Liver (tissue), 8 donors: ENCODE measurements at regions not wholly inside any gene's neighbourhood (a gene's known extent, or its start where the extent isn't known, plus 50 kb on each side); places are given as distances from the start of the nearest gene placed in this dataset.

Source experiments
- DNase-seq: peaks from one replicate; pipeline ENCODE4 v3.0.0-alpha.2; 2017; ENCODE audit warnings: low spot score
- H3K27ac ChIP-seq, 2 donors: one replicate each; pipeline ENCODE4 v1.7.0; 2013; ENCODE audit warnings: inconsistent platforms in 2 of 2, low read length in 2 of 2, control low read depth in 1 of 2, low read depth in 1 of 2, mild to moderate bottlenecking in 1 of 2
- H3K27me3 ChIP-seq, 4 donors: one replicate each; pipeline versions ENCODE4 v1.6.1 to v1.7.0; 2013; ENCODE audit warnings: low read length in 3 of 4, inconsistent platforms in 1 of 4, mild to moderate bottlenecking in 1 of 4, moderate library complexity in 1 of 4; ENCODE audit not compliant: control insufficient read depth in 4 of 4, insufficient read depth in 4 of 4
- H3K36me3 ChIP-seq, 4 donors: one replicate each; pipeline versions ENCODE4 v1.6.1 to v1.7.0; 2013; ENCODE audit warnings: low read length in 3 of 4, mild to moderate bottlenecking in 3 of 4, low read depth in 1 of 4, moderate library complexity in 1 of 4; ENCODE audit not compliant: control insufficient read depth in 4 of 4, insufficient read depth in 3 of 4
- H3K4me1 ChIP-seq, 4 donors: one replicate each; pipeline versions ENCODE4 v1.6.1 to v1.7.0; 2013; ENCODE audit warnings: low read length in 3 of 4, mild to moderate bottlenecking in 3 of 4, moderate library complexity in 1 of 4; ENCODE audit not compliant: control insufficient read depth in 4 of 4, insufficient read depth in 4 of 4
- H3K4me3 ChIP-seq, 3 donors: one replicate each; pipeline versions ENCODE4 v1.6.1 to v1.7.0; 2013; ENCODE audit warnings: low read length in 3 of 3, control low read depth in 1 of 3, low read depth in 1 of 3, mild to moderate bottlenecking in 1 of 3
- H3K9ac ChIP-seq, 2 donors: one replicate each; pipeline ENCODE4 v1.7.0; 2013; ENCODE audit warnings: low read length in 2 of 2, mild to moderate bottlenecking in 2 of 2, moderate library complexity in 2 of 2, control low read depth in 1 of 2, low read depth in 1 of 2
- H3K9me3 ChIP-seq, 4 donors: one replicate each; pipeline versions ENCODE4 v1.6.1 to v1.7.0; 2013; ENCODE audit warnings: low read length in 3 of 4; ENCODE audit not compliant: control insufficient read depth in 4 of 4
- EGR1 ChIP-seq, 2 donors: IDR thresholded peaks; 2 replicates each; pipeline ENCODE4 v1.6.1; 2016 to 2018; ENCODE audit warnings: antibody characterized with exemption in 2 of 2, low read depth in 2 of 2
- FOXA1 ChIP-seq: IDR thresholded peaks from 2 replicates; pipeline ENCODE4 v1.6.1; 2016; ENCODE audit warnings: antibody characterized with exemption
- FOXA2 ChIP-seq: IDR thresholded peaks from 2 replicates; pipeline ENCODE4 v1.6.1; 2016; ENCODE audit warnings: antibody characterized with exemption
- GABPA ChIP-seq, 2 donors: IDR thresholded peaks in 1 of 2; conservative IDR thresholded peaks in 1 of 2; 2 replicates each; pipeline ENCODE4 v1.6.1; 2016; ENCODE audit warnings: antibody characterized with exemption in 2 of 2, mild to moderate bottlenecking in 1 of 2, moderate library complexity in 1 of 2
- HNF4A ChIP-seq, 2 donors: conservative IDR thresholded peaks; 2 replicates each; pipeline ENCODE4 v1.6.1; 2016; ENCODE audit warnings: antibody characterized with exemption in 2 of 2, mild to moderate bottlenecking in 2 of 2
- HNF4G ChIP-seq: IDR thresholded peaks from 2 replicates; pipeline ENCODE4 v1.6.1; 2016; ENCODE audit warnings: antibody characterized with exemption
- JUND ChIP-seq, 2 donors: IDR thresholded peaks; 2 replicates each; pipeline ENCODE4 v1.6.1; 2016; ENCODE audit warnings: antibody characterized with exemption in 2 of 2
- NR2F2 ChIP-seq: IDR thresholded peaks from 2 replicates; pipeline ENCODE4 v1.6.1; 2016; ENCODE audit warnings: antibody characterized with exemption
- RAD21 ChIP-seq, 2 donors: IDR thresholded peaks; 2 replicates each; pipeline ENCODE4 v1.6.1; 2016; ENCODE audit warnings: antibody characterized with exemption in 2 of 2, mild to moderate bottlenecking in 2 of 2
- RXRA ChIP-seq, 2 donors: IDR thresholded peaks; 2 replicates each; pipeline ENCODE4 v1.6.1; 2017 to 2018; ENCODE audit warnings: antibody characterized with exemption in 2 of 2, mild to moderate bottlenecking in 1 of 2
- SP1 ChIP-seq: IDR thresholded peaks from 2 replicates; pipeline ENCODE4 v1.6.1; 2018; ENCODE audit warnings: antibody characterized with exemption, mild to moderate bottlenecking
- TAF1 ChIP-seq: conservative IDR thresholded peaks from 2 replicates; pipeline ENCODE4 v1.6.1; 2016; ENCODE audit warnings: antibody characterized with exemption, mild to moderate bottlenecking
- YY1 ChIP-seq: IDR thresholded peaks from 2 replicates; pipeline ENCODE4 v1.6.1; 2016; ENCODE audit warnings: antibody characterized with exemption, mild to moderate bottlenecking
- WGBS: extraction: QIAGEN DNeasy Blood & Tissue Kit; methylation state at CpG from one replicate; pipeline ENCODE4 v1.1.7; 2013; 5-methylcytosine and 5-hydroxymethylcytosine counted together
- TF ChIP-seq, protein P1 (sequence below): IDR thresholded peaks from 2 replicates; pipeline ENCODE4 v1.6.1; 2016; ENCODE audit warnings: antibody characterized with exemption, mild to moderate bottlenecking
- TF ChIP-seq, protein P2 (sequence below): IDR thresholded peaks from 2 replicates; pipeline ENCODE4 v1.6.1; 2016; ENCODE audit warnings: antibody characterized with exemption
- TF ChIP-seq, protein P3 (sequence below): IDR thresholded peaks from 2 replicates; pipeline ENCODE4 v1.6.1; 2016; ENCODE audit warnings: antibody characterized with exemption
- TF ChIP-seq, protein P4 (sequence below): fragments of 150-350 bp; IDR thresholded peaks from 2 replicates; pipeline ENCODE4 v1.5.1; 2017; ENCODE audit warnings: improper control_type of control experiment, low read depth, low read length; ENCODE audit not compliant: missing input control
- TF ChIP-seq, protein P5 (sequence below): IDR thresholded peaks from 2 replicates; pipeline ENCODE4 v1.6.1; 2016; ENCODE audit warnings: antibody characterized with exemption
- donor health status: healthy.
- donor health status: healthy.
- donor health status: healthy.
- donor health status: healthy.
- donor health status: healthy.

DNA sequence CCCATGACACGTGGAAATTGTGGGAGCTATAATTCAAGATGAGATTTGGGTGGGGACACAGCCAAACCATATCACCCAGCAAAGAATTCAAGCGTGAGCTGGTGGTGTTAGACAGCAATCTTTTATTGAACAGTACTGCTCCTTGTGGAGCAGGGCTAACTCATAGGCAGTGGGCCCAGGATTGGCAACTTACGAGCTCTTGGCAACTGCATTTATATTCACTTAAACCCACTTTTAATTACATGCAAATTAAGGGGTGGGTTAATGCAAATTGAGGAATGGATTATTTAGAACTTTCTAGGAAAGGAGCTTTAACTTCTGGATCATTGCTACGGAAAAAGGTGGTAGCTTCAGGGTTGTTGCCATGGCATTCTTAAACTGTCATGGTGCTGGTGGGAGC is 135.6 kb upstream of the KAZN start:
- DNase-seq, result no peak
- no peak overlapping the region for H3K9ac ChIP-seq
- no peak overlapping the region for H3K27ac ChIP-seq
- H3K4me3 ChIP-seq, result no peak overlapping the region
- no peaks in the 10 kb centered on the region for H3K4me1 ChIP-seq
- TF ChIP-seq, protein P1, sequence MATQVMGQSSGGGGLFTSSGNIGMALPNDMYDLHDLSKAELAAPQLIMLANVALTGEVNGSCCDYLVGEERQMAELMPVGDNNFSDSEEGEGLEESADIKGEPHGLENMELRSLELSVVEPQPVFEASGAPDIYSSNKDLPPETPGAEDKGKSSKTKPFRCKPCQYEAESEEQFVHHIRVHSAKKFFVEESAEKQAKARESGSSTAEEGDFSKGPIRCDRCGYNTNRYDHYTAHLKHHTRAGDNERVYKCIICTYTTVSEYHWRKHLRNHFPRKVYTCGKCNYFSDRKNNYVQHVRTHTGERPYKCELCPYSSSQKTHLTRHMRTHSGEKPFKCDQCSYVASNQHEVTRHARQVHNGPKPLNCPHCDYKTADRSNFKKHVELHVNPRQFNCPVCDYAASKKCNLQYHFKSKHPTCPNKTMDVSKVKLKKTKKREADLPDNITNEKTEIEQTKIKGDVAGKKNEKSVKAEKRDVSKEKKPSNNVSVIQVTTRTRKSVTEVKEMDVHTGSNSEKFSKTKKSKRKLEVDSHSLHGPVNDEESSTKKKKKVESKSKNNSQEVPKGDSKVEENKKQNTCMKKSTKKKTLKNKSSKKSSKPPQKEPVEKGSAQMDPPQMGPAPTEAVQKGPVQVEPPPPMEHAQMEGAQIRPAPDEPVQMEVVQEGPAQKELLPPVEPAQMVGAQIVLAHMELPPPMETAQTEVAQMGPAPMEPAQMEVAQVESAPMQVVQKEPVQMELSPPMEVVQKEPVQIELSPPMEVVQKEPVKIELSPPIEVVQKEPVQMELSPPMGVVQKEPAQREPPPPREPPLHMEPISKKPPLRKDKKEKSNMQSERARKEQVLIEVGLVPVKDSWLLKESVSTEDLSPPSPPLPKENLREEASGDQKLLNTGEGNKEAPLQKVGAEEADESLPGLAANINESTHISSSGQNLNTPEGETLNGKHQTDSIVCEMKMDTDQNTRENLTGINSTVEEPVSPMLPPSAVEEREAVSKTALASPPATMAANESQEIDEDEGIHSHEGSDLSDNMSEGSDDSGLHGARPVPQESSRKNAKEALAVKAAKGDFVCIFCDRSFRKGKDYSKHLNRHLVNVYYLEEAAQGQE, result no peak
- TF ChIP-seq HNF4G (no peak), SP1 (no peak), JUND (IDR thresholded peaks at IDR 0.05) (no peak), FOXA2 (no peak), EGR1 (IDR thresholded peaks at IDR 0.05; ENCODE audit: low read depth in 2 of 2) (no peak), HNF4A (conservative IDR thresholded peaks at IDR 0.05) (no peak), TAF1 (no peak), GABPA (IDR thresholded peaks at IDR 0.05 in 1 of 2, conservative IDR thresholded peaks at IDR 0.05 in 1 of 2) (no peak), NR2F2 (no peak), RXRA (IDR thresholded peaks at IDR 0.05) (no peak), RAD21 (IDR thresholded peaks at IDR 0.05) (no peak), YY1 (no peak), FOXA1 (no peak)
- TF ChIP-seq, protein P2, sequence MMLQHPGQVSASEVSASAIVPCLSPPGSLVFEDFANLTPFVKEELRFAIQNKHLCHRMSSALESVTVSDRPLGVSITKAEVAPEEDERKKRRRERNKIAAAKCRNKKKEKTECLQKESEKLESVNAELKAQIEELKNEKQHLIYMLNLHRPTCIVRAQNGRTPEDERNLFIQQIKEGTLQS, result no peak
- TF ChIP-seq, protein P3, sequence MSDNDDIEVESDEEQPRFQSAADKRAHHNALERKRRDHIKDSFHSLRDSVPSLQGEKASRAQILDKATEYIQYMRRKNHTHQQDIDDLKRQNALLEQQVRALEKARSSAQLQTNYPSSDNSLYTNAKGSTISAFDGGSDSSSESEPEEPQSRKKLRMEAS, result no peak
- TF ChIP-seq, protein P4, sequence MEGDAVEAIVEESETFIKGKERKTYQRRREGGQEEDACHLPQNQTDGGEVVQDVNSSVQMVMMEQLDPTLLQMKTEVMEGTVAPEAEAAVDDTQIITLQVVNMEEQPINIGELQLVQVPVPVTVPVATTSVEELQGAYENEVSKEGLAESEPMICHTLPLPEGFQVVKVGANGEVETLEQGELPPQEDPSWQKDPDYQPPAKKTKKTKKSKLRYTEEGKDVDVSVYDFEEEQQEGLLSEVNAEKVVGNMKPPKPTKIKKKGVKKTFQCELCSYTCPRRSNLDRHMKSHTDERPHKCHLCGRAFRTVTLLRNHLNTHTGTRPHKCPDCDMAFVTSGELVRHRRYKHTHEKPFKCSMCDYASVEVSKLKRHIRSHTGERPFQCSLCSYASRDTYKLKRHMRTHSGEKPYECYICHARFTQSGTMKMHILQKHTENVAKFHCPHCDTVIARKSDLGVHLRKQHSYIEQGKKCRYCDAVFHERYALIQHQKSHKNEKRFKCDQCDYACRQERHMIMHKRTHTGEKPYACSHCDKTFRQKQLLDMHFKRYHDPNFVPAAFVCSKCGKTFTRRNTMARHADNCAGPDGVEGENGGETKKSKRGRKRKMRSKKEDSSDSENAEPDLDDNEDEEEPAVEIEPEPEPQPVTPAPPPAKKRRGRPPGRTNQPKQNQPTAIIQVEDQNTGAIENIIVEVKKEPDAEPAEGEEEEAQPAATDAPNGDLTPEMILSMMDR, result no peak
- TF ChIP-seq, protein P5, sequence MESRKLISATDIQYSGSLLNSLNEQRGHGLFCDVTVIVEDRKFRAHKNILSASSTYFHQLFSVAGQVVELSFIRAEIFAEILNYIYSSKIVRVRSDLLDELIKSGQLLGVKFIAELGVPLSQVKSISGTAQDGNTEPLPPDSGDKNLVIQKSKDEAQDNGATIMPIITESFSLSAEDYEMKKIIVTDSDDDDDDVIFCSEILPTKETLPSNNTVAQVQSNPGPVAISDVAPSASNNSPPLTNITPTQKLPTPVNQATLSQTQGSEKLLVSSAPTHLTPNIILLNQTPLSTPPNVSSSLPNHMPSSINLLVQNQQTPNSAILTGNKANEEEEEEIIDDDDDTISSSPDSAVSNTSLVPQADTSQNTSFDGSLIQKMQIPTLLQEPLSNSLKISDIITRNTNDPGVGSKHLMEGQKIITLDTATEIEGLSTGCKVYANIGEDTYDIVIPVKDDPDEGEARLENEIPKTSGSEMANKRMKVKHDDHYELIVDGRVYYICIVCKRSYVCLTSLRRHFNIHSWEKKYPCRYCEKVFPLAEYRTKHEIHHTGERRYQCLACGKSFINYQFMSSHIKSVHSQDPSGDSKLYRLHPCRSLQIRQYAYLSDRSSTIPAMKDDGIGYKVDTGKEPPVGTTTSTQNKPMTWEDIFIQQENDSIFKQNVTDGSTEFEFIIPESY, result no peak
- H3K27me3 ChIP-seq, result peaks cover 0 to 2% (median 1%) of the 10 kb centered on the region in 4 donors
- no peaks in the 10 kb centered on the region for H3K36me3 ChIP-seq
- no peaks in the 10 kb centered on the region for H3K9me3 ChIP-seq
- WGBS, result 82% methylated on average over 4 of the region's 4 CpGs
